GM23248 (cell line): ENCODE measurements at regions not wholly inside any gene's neighbourhood (a gene's known extent, or its start where the extent isn't known, plus 50 kb on each side); places are given as distances from the start of the nearest gene placed in this dataset.

Experiments
- DNase-seq: peaks from one replicate; pipeline ENCODE4 v3.0.0-alpha.2; 2015
- H2AFZ ChIP-seq: fragments of 200-600 bp; sonication (generic); 2 replicates; pipeline ENCODE4 v1.6.1; 2016; ENCODE audit warnings: antibody characterized with exemption
- H3F3A ChIP-seq: fragments of 200-600 bp; sonication (generic); 2 replicates; pipeline ENCODE4 v1.6.1; 2016; ENCODE audit warnings: mild to moderate bottlenecking, antibody characterized with exemption, mixed run types; ENCODE audit not compliant: insufficient read depth
- H3K27ac ChIP-seq: fragments of 200-600 bp; sonication (generic); 2 replicates; pipeline ENCODE4 v1.5.1; 2016; ENCODE audit warnings: mild to moderate bottlenecking
- H3K27me3 ChIP-seq: fragments of 200-600 bp; sonication (generic); replicated peaks from 2 replicates; pipeline ENCODE4 v1.6.1; 2016; ENCODE audit warnings: mild to moderate bottlenecking; ENCODE audit not compliant: insufficient read depth
- H3K36me3 ChIP-seq: fragments of 200-600 bp; sonication (generic); 2 replicates; pipeline ENCODE4 v1.6.1; 2016; ENCODE audit warnings: low read depth, mild to moderate bottlenecking
- H3K4me1 ChIP-seq: fragments of 200-600 bp; sonication (generic); 2 replicates; pipeline ENCODE4 v1.6.1; 2016; ENCODE audit warnings: mild to moderate bottlenecking; ENCODE audit not compliant: insufficient read depth
- H3K4me2 ChIP-seq: fragments of 200-600 bp; sonication (generic); one replicate; pipeline ENCODE4 v1.6.1; 2016; ENCODE audit warnings: mild to moderate bottlenecking; ENCODE audit not compliant: unreplicated experiment
- H3K4me3 ChIP-seq: fragments of 200-600 bp; sonication (generic); 2 replicates; pipeline ENCODE4 v1.5.1; 2016; ENCODE audit warnings: mild to moderate bottlenecking
- H3K79me2 ChIP-seq: fragments of 200-600 bp; sonication (generic); 2 replicates; pipeline ENCODE4 v1.6.1; 2016; ENCODE audit warnings: mild to moderate bottlenecking; ENCODE audit not compliant: insufficient read depth
- H3K9ac ChIP-seq: fragments of 200-600 bp; sonication (generic); 2 replicates; pipeline ENCODE4 v1.6.1; 2016; ENCODE audit warnings: mild to moderate bottlenecking
- H3K9me2 ChIP-seq: fragments of 200-600 bp; sonication (generic); 2 replicates; pipeline ENCODE4 v1.6.1; 2016; ENCODE audit warnings: mixed run types, mild to moderate bottlenecking, moderate library complexity; ENCODE audit not compliant: insufficient read depth
- H3K9me3 ChIP-seq: fragments of 200-600 bp; sonication (generic); one replicate; pipeline ENCODE4 v1.6.1; 2017; ENCODE audit warnings: low read depth
- H4K20me1 ChIP-seq: fragments of 200-600 bp; sonication (generic); 2 replicates; pipeline ENCODE4 v1.6.0; 2016; ENCODE audit not compliant: insufficient read depth
- EZH2 ChIP-seq: fragments of 200-600 bp; sonication (generic); IDR thresholded peaks from 2 replicates; pipeline ENCODE4 v1.6.1; 2018; ENCODE audit warnings: antibody characterized with exemption, mild to moderate bottlenecking; ENCODE audit not compliant: insufficient read depth, poor library complexity, severe bottlenecking
- EZH2phosphoT487 ChIP-seq: fragments of 200-600 bp; sonication (generic); IDR thresholded peaks from 2 replicates; pipeline ENCODE4 v1.6.1; 2018; ENCODE audit warnings: antibody characterized with exemption, moderate library complexity, mild to moderate bottlenecking, low read depth; ENCODE audit not compliant: insufficient read depth
- WGBS, 2 experiments: methylation state at CpG; one replicate each; pipeline ENCODE4 v1.1.6; 2015 to 2017; ENCODE audit warnings: low lambda C conversion rate in 2 of 2, low coverage in 1 of 2; ENCODE audit errors: missing lambda C conversion rate in 2 of 2; 5-methylcytosine and 5-hydroxymethylcytosine counted together
- in situ Hi-C: fragments of 300-500 bp; cut with MboI; formaldehyde crosslinking; loops from 2 replicates; pipeline ENCODE4 v1.15.0; 2020

DNA sequence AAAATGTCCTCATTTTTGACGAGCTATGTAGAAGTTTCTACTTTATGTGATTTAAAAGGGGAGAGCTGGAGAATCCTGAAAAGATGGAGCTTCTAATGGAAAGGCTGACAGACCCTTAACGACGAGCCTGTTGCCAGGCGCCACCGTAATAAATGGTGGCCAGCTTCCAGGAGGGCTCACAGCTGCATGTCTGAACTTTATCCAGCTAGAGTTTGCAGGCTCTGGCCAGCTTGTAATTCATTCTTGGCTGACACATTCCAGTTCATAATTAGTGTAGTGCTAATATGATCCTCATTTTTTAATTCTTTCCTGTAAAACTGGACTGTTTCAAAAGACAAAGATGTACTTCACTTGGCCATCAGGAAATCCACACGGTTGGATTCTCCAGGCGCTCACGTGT lies 246.7 kb downstream of the GAS1 start:
- Histone ChIP-seq H3K4me2 (no peak overlapping the region), H3K27ac (no peak overlapping the region)
- 27 to 28% methylated on average over 8 of the region's 8 CpGs for WGBS, 2 experiments

DNA sequence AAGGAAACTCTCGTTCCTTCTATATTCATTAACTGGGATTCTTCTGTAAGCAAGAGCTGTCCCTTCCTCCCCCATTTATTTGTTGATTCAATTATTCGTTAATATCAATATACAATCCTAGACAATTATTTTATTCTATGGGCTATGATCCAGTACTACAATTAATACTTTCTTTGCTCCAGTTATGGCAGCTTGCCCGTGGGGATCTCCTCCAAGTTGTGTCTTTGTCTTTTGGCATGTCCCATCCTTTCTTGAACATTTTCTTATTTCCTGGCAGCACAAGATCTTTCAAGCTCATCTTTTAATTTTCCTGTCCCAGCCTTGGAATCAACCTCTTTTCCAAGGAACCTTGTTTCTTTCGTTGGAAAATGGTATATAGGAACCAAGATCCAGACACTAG lies 249.3 kb downstream of the GAS1 start:
- no peak for DNase-seq
- TF ChIP-seq EZH2 (no peak), EZH2phosphoT487 (no peak)
- 17 to 23% methylated on average over 4 of the region's 4 CpGs for WGBS, 2 experiments
- Histone ChIP-seq H3K27me3 (no peaks in the 10 kb centered on the region), H3K27ac (no peak overlapping the region), H2AFZ (no peak overlapping the region), H3K9ac (no peak overlapping the region), H3F3A (no peaks in the 10 kb centered on the region), H3K9me3 (no peaks in the 10 kb centered on the region), H3K79me2 (no peaks in the 10 kb centered on the region), H3K4me2 (no peak overlapping the region), H4K20me1 (no peaks in the 10 kb centered on the region), H3K4me1 (peaks cover 8% of the 10 kb centered on the region; the same call in 1 of the 2 replicates), H3K4me3 (no peak overlapping the region), H3K36me3 (no peaks in the 10 kb centered on the region), H3K9me2 (no peaks in the 10 kb centered on the region)
- in situ Hi-C loops: no loop called here

More for the DNA sequence above, 246.7 kb downstream of the GAS1 start:
- TF ChIP-seq EZH2 (no peak), EZH2phosphoT487 (no peak)
- Histone ChIP-seq H3F3A (peaks cover 5% of the 10 kb centered on the region; the same call in 1 of the 2 replicates), H3K9me2 (no peaks in the 10 kb centered on the region), H3K79me2 (no peaks in the 10 kb centered on the region), H3K4me1 (peaks cover 10% of the 10 kb centered on the region; the same call in 1 of the 2 replicates), H3K9me3 (no peaks in the 10 kb centered on the region), H3K27me3 (no peaks in the 10 kb centered on the region), H3K9ac (no peak overlapping the region), H3K4me3 (no peak overlapping the region), H4K20me1 (no peaks in the 10 kb centered on the region), H2AFZ (peak overlapping the region; percentile 47), H3K36me3 (no peaks in the 10 kb centered on the region)
- in situ Hi-C loops: no loop called here
- peak; percentile 66 for DNase-seq

DNA sequence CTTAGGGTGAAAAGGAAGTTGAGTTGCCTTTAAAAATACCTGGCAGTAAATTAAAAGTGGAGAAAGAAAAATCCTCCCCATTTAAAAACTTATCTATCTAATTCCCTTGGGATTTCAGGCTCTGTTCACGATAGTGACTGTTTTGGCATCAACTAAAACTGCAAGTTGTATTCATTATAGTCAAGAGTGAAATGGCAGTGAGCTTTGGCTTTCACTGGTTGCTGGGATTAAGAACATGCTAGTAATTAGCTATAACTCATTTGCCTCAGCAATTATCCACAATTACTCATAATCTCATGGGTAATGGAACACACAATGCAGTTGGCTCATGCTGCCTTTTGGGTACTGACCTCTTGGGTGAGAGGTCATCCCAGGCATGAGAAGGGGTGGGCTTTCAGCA lies 250.1 kb downstream of the GAS1 start:
- no peak for DNase-seq
- in situ Hi-C loops: no loop called here
- H4K20me1 ChIP-seq: no peaks in the 10 kb centered on the region
- H2AFZ ChIP-seq: no peak overlapping the region
- no peaks in the 10 kb centered on the region for H3K36me3 ChIP-seq
- no peaks in the 10 kb centered on the region for H3K9me2 ChIP-seq
- H3K79me2 ChIP-seq: no peaks in the 10 kb centered on the region
- WGBS, 2 experiments: 30 to 32% methylated on average over 1 of the region's 1 CpG
- peaks cover 8% of the 10 kb centered on the region; the same call in 1 of the 2 replicates for H3K4me1 ChIP-seq
- H3K9ac ChIP-seq: no peak overlapping the region
- no peaks in the 10 kb centered on the region for H3F3A ChIP-seq
- no peak overlapping the region for H3K27ac ChIP-seq
- H3K4me2 ChIP-seq: no peak overlapping the region
- no peaks in the 10 kb centered on the region for H3K9me3 ChIP-seq
- no peak overlapping the region for H3K4me3 ChIP-seq
- TF ChIP-seq EZH2phosphoT487 (no peak), EZH2 (no peak)
- H3K27me3 ChIP-seq: no peaks in the 10 kb centered on the region

DNA sequence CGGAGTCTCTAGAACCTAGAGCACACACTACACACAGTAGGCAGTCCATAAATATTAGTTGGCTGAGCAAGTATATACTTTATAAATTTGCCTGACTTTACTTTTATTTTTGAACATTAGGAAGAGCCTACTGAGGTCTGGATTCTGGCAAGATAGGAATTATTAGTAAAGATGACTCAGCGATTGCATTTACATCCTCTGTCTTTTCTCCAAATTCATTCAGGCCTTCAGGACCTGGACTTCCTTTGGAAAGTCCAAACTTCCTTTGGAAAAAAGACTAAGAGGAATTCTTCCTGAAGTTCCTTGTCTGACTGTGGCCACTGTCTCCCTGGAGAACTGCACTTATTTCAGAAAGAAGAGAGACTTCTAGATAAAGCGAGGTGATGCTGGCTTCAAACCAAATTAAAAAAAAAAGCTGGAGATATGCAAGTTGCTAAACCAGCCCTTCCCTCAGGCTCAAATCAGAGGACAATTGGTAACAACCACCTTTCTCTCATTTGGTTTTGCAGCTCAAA lies 251.3 kb downstream of the GAS1 start:
- in situ Hi-C loops: no loop called here
- 89 to 92% methylated on average over 3 of the region's 3 CpGs for WGBS, 2 experiments
- DNase-seq: peak; percentile 58
- Histone ChIP-seq H3K79me2 (no peaks in the 10 kb centered on the region), H3K9me3 (no peaks in the 10 kb centered on the region), H3K9ac (no peak overlapping the region), H3K9me2 (no peaks in the 10 kb centered on the region), H3K27ac (peak overlapping the region; percentile 3; the same call in 1 of the 2 replicates), H3K4me2 (no peak overlapping the region), H3K4me3 (no peak overlapping the region), H2AFZ (peak overlapping the region; percentile 34), H3K27me3 (no peaks in the 10 kb centered on the region), H3K36me3 (no peaks in the 10 kb centered on the region), H4K20me1 (no peaks in the 10 kb centered on the region), H3K4me1 (peaks cover 5% of the 10 kb centered on the region; the same call in 1 of the 2 replicates), H3F3A (no peaks in the 10 kb centered on the region)
- TF ChIP-seq EZH2 (no peak), EZH2phosphoT487 (no peak)

DNA sequence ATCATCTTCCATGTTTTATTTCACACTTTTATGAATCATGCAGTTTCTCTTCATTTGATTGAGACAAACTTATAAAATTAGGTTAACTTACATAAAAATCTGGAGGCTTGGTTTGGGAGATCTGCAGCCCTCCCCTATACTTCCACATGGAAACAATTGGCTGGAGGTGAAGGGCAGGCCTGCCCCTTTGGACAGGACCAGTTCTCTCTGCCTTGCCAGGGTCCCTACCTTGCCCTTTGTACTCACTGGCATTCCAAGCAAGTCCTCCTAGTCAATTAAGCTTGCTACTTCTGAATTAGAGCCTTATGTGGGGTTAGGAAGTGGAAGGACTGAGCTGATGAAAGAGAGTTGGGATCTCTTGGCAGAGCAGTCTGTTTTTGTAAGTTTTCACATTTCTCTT lies 257.3 kb downstream of the GAS1 start:
- H3K4me3 ChIP-seq: no peak overlapping the region
- no peak overlapping the region for H2AFZ ChIP-seq
- no peak overlapping the region for H3K27ac ChIP-seq
- no peaks in the 10 kb centered on the region for H3F3A ChIP-seq
- no peaks in the 10 kb centered on the region for H3K36me3 ChIP-seq
- TF ChIP-seq EZH2: no peak
- no peak for TF ChIP-seq EZH2phosphoT487
- no peaks in the 10 kb centered on the region for H3K9me2 ChIP-seq
- H3K27me3 ChIP-seq: no peaks in the 10 kb centered on the region
- no peak for DNase-seq
- no peaks in the 10 kb centered on the region for H4K20me1 ChIP-seq
- H3K4me1 ChIP-seq: no peaks in the 10 kb centered on the region; the same call in 1 of the 2 replicates
- H3K9me3 ChIP-seq: no peaks in the 10 kb centered on the region
- in situ Hi-C loops: no loop called here
- no peak overlapping the region for H3K4me2 ChIP-seq
- no peaks in the 10 kb centered on the region for H3K79me2 ChIP-seq
- no peak overlapping the region for H3K9ac ChIP-seq
